Activated naive CD4-positive, alpha-beta T cell treated with anti-CD3 and anti-CD28 coated beads, Interleukin-2, amount 10 ng/mL, durations not matched to agents 7 days and 5 days (primary cell): ENCODE measurements at regions not wholly inside any gene's neighbourhood (a gene's known extent, or its start where the extent isn't known, plus 50 kb on each side); places are given as distances from the start of the nearest gene placed in this dataset.

Source experiments
- CTCF ChIA-PET: fragments of 350-600 bp; sonication (Branson Sonifier 250); formaldehyde crosslinking; loops from one replicate; lab custom pipeline; 2021; ENCODE audit warnings: antibody characterized with exemption; lab: Charles Lee
- DNase-seq: peaks from one replicate; pipeline ENCODE4 v3.0.0-alpha.2; 2020
- H3K27ac Mint-ChIP-seq: one replicate; pipeline ENCODE4 v1.8.0; 2021; ENCODE audit warnings: mild to moderate bottlenecking, moderate library complexity, mixed read lengths
- H3K27me3 Mint-ChIP-seq: one replicate; pipeline ENCODE4 v1.8.0; 2021; ENCODE audit warnings: mild to moderate bottlenecking, mixed read lengths
- H3K36me3 Mint-ChIP-seq: one replicate; pipeline ENCODE4 v1.8.0; 2021; ENCODE audit warnings: mixed read lengths
- H3K4me1 Mint-ChIP-seq: one replicate; pipeline ENCODE4 v1.8.0; 2021; ENCODE audit warnings: mixed read lengths
- H3K4me3 Mint-ChIP-seq: one replicate; pipeline ENCODE4 v1.8.0; 2021; ENCODE audit warnings: mild to moderate bottlenecking, moderate library complexity, mixed read lengths
- H3K9me3 Mint-ChIP-seq: one replicate; pipeline ENCODE4 v1.8.0; 2021; ENCODE audit warnings: mixed read lengths

DNA sequence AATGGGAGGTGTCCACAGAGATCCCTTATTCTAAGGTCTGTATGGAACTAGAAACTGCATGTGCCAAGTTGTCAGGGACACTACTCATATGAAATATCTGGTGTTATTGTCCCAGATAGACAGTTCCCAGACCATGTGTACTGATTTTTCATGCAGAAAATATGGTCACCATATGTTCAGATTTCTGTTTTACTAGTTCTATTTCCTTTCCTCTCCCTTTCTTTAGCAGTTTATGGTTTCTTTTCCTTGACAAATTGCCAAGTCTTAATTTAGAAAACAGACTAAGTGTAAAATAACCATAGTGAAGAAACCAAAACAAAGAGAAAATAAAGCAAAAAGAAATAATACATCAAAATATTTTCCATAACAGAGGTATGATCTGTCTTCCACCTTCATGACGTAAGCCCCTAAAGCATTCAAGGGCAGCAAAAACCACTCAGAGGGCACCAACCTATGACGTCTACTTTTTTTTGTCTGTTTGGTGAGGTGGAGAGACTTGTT, 248.5 kb downstream of the KCTD12 start:
- CTCF ChIA-PET, result no interaction called here
- DNase-seq, result no peak
- no peaks in the 10 kb centered on the region for H3K4me1 Mint-ChIP-seq
- no peaks in the 10 kb centered on the region for H3K36me3 Mint-ChIP-seq
- no peak overlapping the region for H3K27ac Mint-ChIP-seq
- no peaks in the 10 kb centered on the region for H3K9me3 Mint-ChIP-seq
- H3K4me3 Mint-ChIP-seq, result no peak overlapping the region
- H3K27me3 Mint-ChIP-seq, result no peaks in the 10 kb centered on the region

GRCh38 chr13:76636829-76637228, 249.4 kb downstream of the KCTD12 start:
- CTCF ChIA-PET, result no interaction called here

GRCh38 chr13:76635232-76636230, 250.7 kb downstream of the KCTD12 start:
- Mint-ChIP-seq H3K9me3 (no peaks in the 10 kb centered on the region), H3K36me3 (no peaks in the 10 kb centered on the region), H3K27ac (no peak overlapping the region), H3K27me3 (no peaks in the 10 kb centered on the region), H3K4me1 (no peaks in the 10 kb centered on the region), H3K4me3 (no peak overlapping the region)
- DNase-seq, result no peak
- CTCF ChIA-PET, result no interaction called here

More at GRCh38 chr13:76636829-76637228, 249.4 kb downstream of the KCTD12 start:
- H3K27me3 Mint-ChIP-seq, result no peaks in the 10 kb centered on the region
- no peak for DNase-seq
- no peak overlapping the region for H3K27ac Mint-ChIP-seq
- H3K9me3 Mint-ChIP-seq, result no peaks in the 10 kb centered on the region
- no peak overlapping the region for H3K4me3 Mint-ChIP-seq
- no peaks in the 10 kb centered on the region for H3K36me3 Mint-ChIP-seq
- H3K4me1 Mint-ChIP-seq, result no peaks in the 10 kb centered on the region

GRCh38 chr13:76634431-76635191, 251.6 kb downstream of the KCTD12 start:
- no peaks in the 10 kb centered on the region for H3K27me3 Mint-ChIP-seq
- no peak overlapping the region for H3K4me3 Mint-ChIP-seq
- CTCF ChIA-PET, result no interaction called here
- H3K9me3 Mint-ChIP-seq, result no peaks in the 10 kb centered on the region
- no peaks in the 10 kb centered on the region for H3K4me1 Mint-ChIP-seq
- no peaks in the 10 kb centered on the region for H3K36me3 Mint-ChIP-seq
- no peak overlapping the region for H3K27ac Mint-ChIP-seq
- no peak for DNase-seq

- H3K4me3 Mint-ChIP-seq, result no peak overlapping the region
- no peak for DNase-seq
These were observed 253.7 kb downstream of the KCTD12 start for GRCh38 chr13:76632401-76633044.

GRCh38 chr13:76630629-76631230, 255.5 kb downstream of the KCTD12 start:
- Mint-ChIP-seq H3K4me3 (no peak overlapping the region), H3K9me3 (no peaks in the 10 kb centered on the region), H3K27ac (no peak overlapping the region), H3K27me3 (no peaks in the 10 kb centered on the region), H3K4me1 (no peaks in the 10 kb centered on the region), H3K36me3 (no peaks in the 10 kb centered on the region)
- DNase-seq, result no peak
- CTCF ChIA-PET, result no interaction called here

More at GRCh38 chr13:76632401-76633044, 253.7 kb downstream of the KCTD12 start:
- Mint-ChIP-seq H3K27ac (no peak overlapping the region), H3K4me1 (no peaks in the 10 kb centered on the region), H3K9me3 (no peaks in the 10 kb centered on the region), H3K27me3 (no peaks in the 10 kb centered on the region), H3K36me3 (no peaks in the 10 kb centered on the region)
- CTCF ChIA-PET, result no interaction called here

GRCh38 chr13:76622315-76623040, 263.7 kb downstream of the KCTD12 start:
- no peak overlapping the region for H3K4me3 Mint-ChIP-seq
- no peaks in the 10 kb centered on the region for H3K36me3 Mint-ChIP-seq
- H3K27ac Mint-ChIP-seq, result no peak overlapping the region
- no peaks in the 10 kb centered on the region for H3K4me1 Mint-ChIP-seq
- no peak for DNase-seq
- H3K27me3 Mint-ChIP-seq, result peaks cover 4% of the 10 kb centered on the region
- H3K9me3 Mint-ChIP-seq, result peaks cover 1% of the 10 kb centered on the region
- CTCF ChIA-PET, result no interaction called here

- peaks cover 4% of the 10 kb centered on the region for H3K27me3 Mint-ChIP-seq
- no peak for DNase-seq
- no peaks in the 10 kb centered on the region for H3K4me1 Mint-ChIP-seq
- H3K9me3 Mint-ChIP-seq, result peaks cover 1% of the 10 kb centered on the region
- no peaks in the 10 kb centered on the region for H3K36me3 Mint-ChIP-seq
- no peak overlapping the region for H3K27ac Mint-ChIP-seq
- CTCF ChIA-PET, result no interaction called here
- no peak overlapping the region for H3K4me3 Mint-ChIP-seq
These were observed 264.5 kb downstream of the KCTD12 start for GRCh38 chr13:76621705-76622104.

DNA sequence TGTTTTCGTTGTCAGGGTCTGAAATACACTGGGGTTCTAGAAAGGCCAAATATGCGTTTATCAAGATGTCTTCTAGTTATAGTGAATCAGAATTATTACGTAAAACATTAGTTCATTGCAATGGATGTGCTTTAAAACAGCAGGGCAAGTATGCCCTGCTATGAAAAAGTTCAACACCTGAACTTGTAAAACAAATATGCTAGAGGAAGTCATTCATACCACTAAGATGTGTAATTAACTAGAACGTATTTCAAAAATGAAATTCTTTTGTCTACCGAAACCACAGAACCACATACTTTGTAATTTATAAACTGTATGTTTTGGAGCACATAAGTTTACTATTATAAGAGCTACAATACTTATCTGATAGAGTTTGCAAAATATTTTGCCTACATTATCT, 266.2 kb downstream of the KCTD12 start:
- Mint-ChIP-seq H3K4me1 (no peaks in the 10 kb centered on the region), H3K9me3 (peaks cover 1% of the 10 kb centered on the region), H3K27me3 (peaks cover 4% of the 10 kb centered on the region), H3K27ac (no peak overlapping the region), H3K4me3 (no peak overlapping the region), H3K36me3 (no peaks in the 10 kb centered on the region)
- no peak for DNase-seq
- CTCF ChIA-PET, result no interaction called here

GRCh38 chr13:76619631-76620030, 266.6 kb downstream of the KCTD12 start:
- Mint-ChIP-seq H3K36me3 (no peaks in the 10 kb centered on the region), H3K27me3 (peaks cover 4% of the 10 kb centered on the region), H3K9me3 (peaks cover 1% of the 10 kb centered on the region), H3K27ac (no peak overlapping the region), H3K4me3 (no peak overlapping the region), H3K4me1 (no peaks in the 10 kb centered on the region)
- DNase-seq, result no peak
- CTCF ChIA-PET, result no interaction called here

GRCh38 chr13:76610819-76611415, 275.3 kb downstream of the KCTD12 start:
- Mint-ChIP-seq H3K36me3 (no peaks in the 10 kb centered on the region), H3K4me3 (no peak overlapping the region), H3K27me3 (no peaks in the 10 kb centered on the region), H3K4me1 (no peaks in the 10 kb centered on the region), H3K27ac (no peak overlapping the region), H3K9me3 (no peaks in the 10 kb centered on the region)
- CTCF ChIA-PET, result no interaction called here
- no peak for DNase-seq

GRCh38 chr13:76609643-76610042, 276.6 kb downstream of the KCTD12 start:
- no peak overlapping the region for H3K27ac Mint-ChIP-seq
- no peaks in the 10 kb centered on the region for H3K9me3 Mint-ChIP-seq
- H3K27me3 Mint-ChIP-seq, result no peaks in the 10 kb centered on the region
- H3K36me3 Mint-ChIP-seq, result no peaks in the 10 kb centered on the region
- no peak for DNase-seq
- H3K4me3 Mint-ChIP-seq, result no peak overlapping the region
- CTCF ChIA-PET, result no interaction called here
- H3K4me1 Mint-ChIP-seq, result no peaks in the 10 kb centered on the region

DNA sequence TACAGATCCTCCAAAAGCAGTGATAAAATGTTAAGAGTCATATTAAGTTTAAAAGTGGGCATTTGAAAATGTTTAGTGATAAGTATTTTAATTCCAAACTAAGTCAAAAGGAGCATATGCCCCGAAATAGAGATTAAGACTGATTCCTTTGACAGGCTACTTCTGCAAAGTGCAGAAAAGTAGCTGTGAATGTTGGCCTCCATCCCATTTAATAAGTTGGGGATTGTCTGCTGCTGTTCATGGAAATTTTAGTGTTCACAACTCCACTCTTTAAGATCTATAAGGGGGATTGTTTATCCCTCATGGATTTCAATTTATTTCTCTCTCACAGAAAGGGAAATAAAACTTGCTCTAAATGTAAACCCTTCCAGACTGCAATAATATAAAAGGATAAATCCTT, 278.3 kb downstream of the KCTD12 start:
- CTCF ChIA-PET, result no interaction called here
- Mint-ChIP-seq H3K9me3 (no peaks in the 10 kb centered on the region), H3K27ac (no peak overlapping the region), H3K4me3 (no peak overlapping the region), H3K27me3 (no peaks in the 10 kb centered on the region), H3K4me1 (no peaks in the 10 kb centered on the region), H3K36me3 (no peaks in the 10 kb centered on the region)
- no peak for DNase-seq
